ENCODE measurements at regions not wholly inside any gene's neighbourhood (a gene's known extent, or its start where the extent isn't known, plus 50 kb on each side); places are given as distances from the start of the nearest gene placed in this dataset.

- TF ChIP-seq EGR2 (tag by site-specific recombination; IDR thresholded peaks at IDR 0.05; ENCODE audit: low read depth) = peak; percentile 83
- TF ChIP-seq PRDM1 (tag by site-specific recombination; IDR thresholded peaks at IDR 0.05) = no peak
- no peak for TF ChIP-seq ZNF610 (tag by site-specific recombination; IDR thresholded peaks at IDR 0.05; ENCODE audit: borderline replicate concordance)
- no peak for TF ChIP-seq ZNF18 (tag by site-specific recombination; IDR thresholded peaks at IDR 0.05)
- no peak for TF ChIP-seq ZNF174 (tag by site-specific recombination; IDR thresholded peaks at IDR 0.05)
- peak; percentile 65 for TF ChIP-seq ZFHX2 (tag by site-specific recombination; conservative IDR thresholded peaks at IDR 0.05)
Measured at GRCh38 chr17:77033892-77034404, 106.8 kb upstream of the SEC14L1 start (continued).

- Histone ChIP-seq H3K36me3 (ENCODE audit: control insufficient read depth in 2 of 2, insufficient read depth in 1 of 2, low read length in 2 of 2) (no peaks in the 10 kb centered on the region), H3K27ac (ENCODE audit: extremely low read depth, low read depth, low read length) (no peak overlapping the region), H3K9me3 (ENCODE audit: control insufficient read depth, insufficient read depth, low read depth, low read length) (no peaks in the 10 kb centered on the region), H3K4me3 (ENCODE audit: low read depth, low read length) (no peak overlapping the region), H3K4me1 (ENCODE audit: control insufficient read depth, insufficient read depth, low read length) (no peaks in the 10 kb centered on the region)
- TF ChIP-seq KLF1 (tag by site-specific recombination; IDR thresholded peaks at IDR 0.05) = no peak
- TF ChIP-seq ZNF843 (tag by site-specific recombination; IDR thresholded peaks at IDR 0.05) = no peak
- TF ChIP-seq ZIC2 (tag by site-specific recombination; IDR thresholded peaks at IDR 0.05) = peak; percentile 80
- TF ChIP-seq ZNF169 (tag by site-specific recombination; IDR thresholded peaks at IDR 0.05) = no peak
- no peak for TF ChIP-seq ZNF629 (tag by site-specific recombination; IDR thresholded peaks at IDR 0.05)
- POLR2A ChIA-PET = no interaction called here
- CTCF ChIA-PET = interaction anchor here (0.7 to 4.4 kb wide), 3 partner anchors 8 to 31 kb away, joined by 3 to 24 read pairs (median 3); no protein-coding TSS in a partner anchor
Measured at GRCh38 chr17:77034677-77035424, 105.9 kb upstream of the SEC14L1 start.

GRCh38 chr17:77035526-77035925 is 105.2 kb upstream of the SEC14L1 start:
- Histone ChIP-seq H3K4me1 (ENCODE audit: control insufficient read depth, insufficient read depth, low read length) (no peaks in the 10 kb centered on the region), H3K36me3 (ENCODE audit: control insufficient read depth in 2 of 2, insufficient read depth in 1 of 2, low read length in 2 of 2) (no peaks in the 10 kb centered on the region), H3K9me3 (ENCODE audit: control insufficient read depth, insufficient read depth, low read depth, low read length) (no peaks in the 10 kb centered on the region), H3K27ac (ENCODE audit: extremely low read depth, low read depth, low read length) (no peak overlapping the region), H3K4me3 (ENCODE audit: low read depth, low read length) (no peak overlapping the region)
- TF ChIP-seq ZNF404 (tag by site-specific recombination; IDR thresholded peaks at IDR 0.05) (no peak), MEIS1 (CRISPR knock-in tag; IDR thresholded peaks at IDR 0.05; ENCODE audit: borderline replicate concordance) (no peak), ZSCAN30 (tag by site-specific recombination; IDR thresholded peaks at IDR 0.05) (no peak), ZNF624 (tag by site-specific recombination; IDR thresholded peaks at IDR 0.05) (no peak), ZSCAN23 (tag by site-specific recombination; IDR thresholded peaks at IDR 0.05) (no peak), ZBTB17 (tag by site-specific recombination; IDR thresholded peaks at IDR 0.05) (no peak), ZNF677 (tag by site-specific recombination; IDR thresholded peaks at IDR 0.05) (no peak), ZEB2 (tag by site-specific recombination; IDR thresholded peaks at IDR 0.05) (no peak)
- ChIA-PET CTCF (interaction anchor here (4.4 kb wide), 1 partner anchor 21 kb away, joined by 24 read pairs; no protein-coding TSS in a partner anchor), POLR2A (no interaction called here)

Data from HEK293 (cell line).